HL-60/S4 treated with retinoic acid at 250 ng/mL for 4 days and 3 days (cell line): ENCODE measurements at regions not wholly inside any gene's neighbourhood (a gene's known extent, or its start where the extent isn't known, plus 50 kb on each side); places are given as distances from the start of the nearest gene placed in this dataset.
"Not testable (repeated sequence)": the region's sequence is repeated elsewhere in the genome, so short reads cannot be mapped to it uniquely, and the experiment has no call there.

Source experiments
- in situ Hi-C: fragments of 300-500 bp; cut with MboI; formaldehyde crosslinking; loops from 2 replicates; pipeline ENCODE4 v1.7.0; 2022; ENCODE audit warnings: low sequenced_read_pairs

GRCh38 chr16:86224126-86224525 is 286.2 kb upstream of the FOXF1 start:
- in situ Hi-C loops = no loop called here

- in situ Hi-C loops = no loop called here
Observed at GRCh38 chr16:86224629-86225028, 285.7 kb upstream of the FOXF1 start.

- in situ Hi-C loops = no loop called here
Observed at GRCh38 chr16:86225905-86226371, 284.4 kb upstream of the FOXF1 start.

GRCh38 chr16:86227041-86227440 is 283.3 kb upstream of the FOXF1 start:
- in situ Hi-C loops = no loop called here

GRCh38 chr16:86227801-86228200 is 282.5 kb upstream of the FOXF1 start:
- in situ Hi-C loops = no loop called here

DNA sequence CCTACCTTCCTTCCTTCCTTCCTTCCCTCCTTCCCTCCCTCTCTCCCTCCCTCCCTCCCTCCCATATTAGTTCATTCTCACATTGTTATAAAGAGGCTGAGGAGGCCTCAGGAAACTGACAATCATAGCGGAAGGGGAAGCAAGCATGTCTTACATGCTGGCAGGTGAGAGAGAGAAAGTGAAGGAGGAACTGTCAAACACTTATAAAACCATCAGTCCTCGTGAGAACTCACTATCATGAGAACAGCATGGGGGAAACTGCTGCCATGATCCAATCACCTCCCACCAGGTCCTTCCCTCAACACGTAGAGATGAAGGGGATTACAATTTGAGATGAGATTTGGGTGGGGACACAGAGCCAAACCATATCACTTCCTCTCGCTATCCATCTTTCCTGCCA is 281.6 kb upstream of the FOXF1 start:
- in situ Hi-C loops = no loop called here

GRCh38 chr16:86229283-86229682 is 281.0 kb upstream of the FOXF1 start:
- in situ Hi-C loops = no loop called here

GRCh38 chr16:86229866-86230656 is 280.3 kb upstream of the FOXF1 start:
- in situ Hi-C loops = no loop called here

DNA sequence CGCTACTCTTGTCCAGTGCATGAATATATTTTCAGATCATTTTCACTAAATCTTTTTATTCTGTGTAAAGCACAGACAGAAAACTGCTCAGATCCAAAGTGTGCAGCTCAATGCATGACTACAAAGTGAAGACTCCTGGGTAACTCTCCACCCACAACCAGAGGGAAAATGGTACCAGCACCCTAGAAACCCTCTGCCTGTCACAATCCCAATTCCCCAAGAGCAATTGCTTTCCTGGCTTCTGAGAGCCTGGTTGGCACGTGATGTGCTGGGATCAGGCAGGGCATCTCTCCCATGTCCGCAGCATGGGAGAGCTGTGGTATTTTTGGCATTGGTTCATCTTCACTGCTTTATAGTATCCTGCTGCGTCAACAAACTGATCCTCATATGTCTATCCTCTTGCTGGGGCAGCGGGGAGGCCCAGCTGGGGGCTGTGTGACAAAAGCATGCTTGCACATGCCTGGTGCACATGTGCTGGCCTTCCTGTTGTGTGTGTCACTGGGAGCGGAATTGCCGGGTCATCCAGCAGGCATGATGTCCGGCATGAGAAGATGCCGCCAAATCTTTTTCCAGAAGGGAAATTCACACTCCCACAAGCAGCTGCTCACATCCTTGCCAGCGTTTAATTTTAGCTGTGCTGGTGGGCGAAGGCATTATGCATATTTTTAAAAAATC is 278.9 kb upstream of the FOXF1 start:
- in situ Hi-C loops = no loop called here

- in situ Hi-C loops = no loop called here
Observed at GRCh38 chr16:86231996-86232350, 278.4 kb upstream of the FOXF1 start.

- in situ Hi-C loops = no loop called here
Observed at GRCh38 chr16:86232496-86232895, 277.8 kb upstream of the FOXF1 start.

GRCh38 chr16:86233506-86233905 is 276.8 kb upstream of the FOXF1 start:
- in situ Hi-C loops = not testable (repeated sequence)

DNA sequence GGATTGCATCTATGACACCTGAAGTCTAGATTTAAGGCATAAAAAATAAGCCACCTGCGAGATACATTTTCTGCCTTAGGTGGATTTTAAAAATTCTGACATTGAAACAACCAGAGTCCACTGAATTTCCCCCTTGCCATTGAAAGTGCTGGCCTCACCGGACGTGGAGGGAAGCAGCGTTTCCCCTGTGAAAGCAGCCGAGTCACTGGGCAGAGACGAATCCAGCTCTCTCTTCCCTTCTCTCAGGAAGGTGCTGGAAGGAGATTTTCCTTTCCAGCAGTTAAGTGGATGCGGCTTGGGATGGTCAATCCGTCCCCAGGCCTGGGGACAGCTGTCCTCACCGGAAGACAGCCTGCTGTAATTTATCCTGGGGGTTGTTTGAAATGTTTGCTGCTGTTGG is 270.9 kb upstream of the FOXF1 start:
- in situ Hi-C loops = no loop called here

DNA sequence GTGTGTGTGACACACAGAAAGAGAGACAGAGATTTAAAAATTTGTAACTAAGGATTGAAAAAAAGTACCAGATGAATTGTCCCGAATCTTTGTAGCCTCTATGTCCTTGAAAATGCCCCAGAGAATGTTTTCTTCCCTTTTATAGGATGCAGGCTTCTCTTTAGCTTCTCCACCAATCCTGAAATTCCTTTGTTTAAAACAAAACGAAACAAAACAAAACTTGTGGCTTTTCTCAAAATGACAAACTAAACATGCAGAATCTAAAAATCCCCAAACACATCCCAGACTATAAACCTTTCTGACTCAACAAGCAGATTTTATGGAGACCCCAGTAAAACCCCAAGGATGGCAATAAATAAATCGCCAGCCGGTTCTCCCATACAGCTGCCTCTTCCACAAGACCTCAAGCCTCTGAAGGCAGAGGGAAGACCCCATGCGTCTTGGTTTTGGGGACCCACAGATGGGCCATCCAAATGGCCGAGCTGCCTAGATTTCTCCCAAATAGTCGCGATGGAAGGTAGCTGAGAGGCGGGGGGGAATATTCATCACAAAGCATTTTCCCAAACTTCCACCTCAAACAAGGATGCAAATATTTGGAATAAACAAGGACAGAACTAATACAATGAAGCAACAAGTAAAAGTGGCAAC is 269.5 kb upstream of the FOXF1 start:
- in situ Hi-C loops = no loop called here

DNA sequence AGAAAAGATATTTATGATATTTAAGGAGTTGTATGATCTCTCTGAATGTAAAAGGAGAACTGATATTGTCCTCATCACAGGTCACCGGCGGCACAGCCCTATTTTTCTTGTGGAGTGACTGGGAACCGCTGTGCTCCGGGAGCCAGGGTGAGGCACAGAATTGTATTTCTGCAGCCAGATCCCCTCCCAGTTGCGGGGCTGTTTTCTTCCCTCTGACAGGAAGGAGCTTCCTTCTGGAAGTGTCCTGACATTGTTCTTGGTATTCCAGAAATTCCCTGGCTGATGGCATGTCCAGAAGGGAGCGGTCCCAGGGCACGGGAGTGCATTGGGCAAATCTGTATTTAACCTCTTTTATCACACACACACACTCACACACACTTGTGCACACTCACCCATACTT is 268.6 kb upstream of the FOXF1 start:
- in situ Hi-C loops = no loop called here

DNA sequence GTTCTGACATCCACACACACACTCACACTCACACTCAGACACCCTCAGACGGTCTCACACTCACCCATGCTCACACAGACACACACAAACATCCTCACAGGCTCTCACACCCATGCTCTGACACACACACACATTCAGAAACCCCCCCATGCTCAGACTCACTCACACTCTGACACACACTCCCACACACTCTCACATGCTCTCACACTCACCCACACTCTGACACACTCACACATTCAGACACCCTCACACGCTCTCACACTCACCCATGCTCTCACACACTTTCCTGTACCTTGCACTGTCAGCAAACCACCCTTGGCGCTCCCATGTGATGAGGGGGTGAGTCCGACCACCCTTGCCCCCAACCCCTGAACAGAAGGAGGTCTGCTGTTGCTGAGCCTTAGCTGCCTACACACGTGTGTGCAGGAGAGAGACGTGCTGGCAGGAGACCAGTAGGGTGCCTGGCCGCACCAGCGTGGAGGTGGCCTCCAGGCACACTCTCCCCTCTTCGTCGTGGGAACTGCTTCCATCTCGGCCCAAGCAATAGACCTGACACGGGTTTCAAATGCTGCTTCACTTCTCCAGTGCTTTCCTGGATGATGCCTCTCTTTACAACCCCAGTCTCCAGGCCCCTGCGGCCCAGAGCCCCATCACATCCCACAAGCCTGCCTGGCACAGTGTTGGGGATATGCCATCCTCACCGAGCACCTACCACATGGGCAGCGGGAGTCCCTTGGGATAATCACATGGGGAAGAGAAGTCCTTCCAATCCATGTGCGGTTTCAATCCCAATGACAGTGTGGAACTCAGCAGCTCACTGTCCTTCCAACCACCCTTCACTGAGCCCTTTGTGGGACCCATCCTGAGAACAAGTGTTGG is 267.8 kb upstream of the FOXF1 start:
- in situ Hi-C loops = no loop called here

DNA sequence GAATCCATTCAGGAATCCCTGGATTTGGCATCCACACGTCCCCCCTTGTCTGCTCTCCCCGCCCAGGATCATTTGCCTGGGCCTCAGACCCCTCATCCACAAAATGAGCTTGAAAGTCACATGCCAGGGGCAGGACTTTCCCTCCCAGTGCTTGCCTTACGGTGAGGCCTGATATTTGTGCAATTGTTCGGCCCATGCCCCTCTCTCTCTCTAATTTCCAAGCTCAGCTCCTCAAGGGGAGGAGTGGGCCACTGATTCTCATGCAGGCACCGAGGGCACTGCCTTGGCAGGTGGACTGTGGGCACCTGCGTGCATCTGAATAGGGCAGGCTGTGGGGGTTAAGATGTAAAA is 267.2 kb upstream of the FOXF1 start:
- in situ Hi-C loops = no loop called here

GRCh38 chr16:86243571-86244154 is 266.7 kb upstream of the FOXF1 start:
- in situ Hi-C loops = no loop called here

DNA sequence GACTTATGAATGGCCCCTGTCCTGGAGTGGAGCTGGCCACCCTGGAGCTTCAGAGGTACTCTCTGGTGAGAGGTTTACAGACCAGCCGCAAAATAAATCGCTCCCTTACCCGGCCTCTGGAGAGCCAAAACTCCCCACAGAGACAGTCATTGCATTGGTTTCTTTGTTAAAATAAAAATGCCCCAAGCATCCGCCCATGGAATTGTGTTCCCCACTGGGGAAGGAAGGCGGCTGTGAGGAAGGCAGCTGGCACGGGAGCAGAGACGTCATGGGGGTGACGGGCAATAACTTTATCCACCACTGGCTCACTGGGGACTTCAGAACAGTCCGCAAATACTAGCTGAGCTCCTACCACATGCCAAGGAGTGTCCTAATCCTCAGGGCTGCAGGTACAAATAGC is 266.2 kb upstream of the FOXF1 start:
- in situ Hi-C loops = no loop called here

GRCh38 chr16:86244936-86245335 is 265.4 kb upstream of the FOXF1 start:
- in situ Hi-C loops = no loop called here

- in situ Hi-C loops = no loop called here
Observed at GRCh38 chr16:86245351-86245750, 265.0 kb upstream of the FOXF1 start.
